Fibroblast of skin of scalp (primary cell): ENCODE measurements at regions not wholly inside any gene's neighbourhood (a gene's known extent, or its start where the extent isn't known, plus 50 kb on each side); places are given as distances from the start of the nearest gene placed in this dataset.
"Not testable (repeated sequence)": the region's sequence is repeated elsewhere in the genome, so short reads cannot be mapped to it uniquely, and the experiment has no call there.

Source experiments
- DNase-seq: peaks from one replicate; pipeline ENCODE4 v3.0.0-alpha.2; 2013

DNA sequence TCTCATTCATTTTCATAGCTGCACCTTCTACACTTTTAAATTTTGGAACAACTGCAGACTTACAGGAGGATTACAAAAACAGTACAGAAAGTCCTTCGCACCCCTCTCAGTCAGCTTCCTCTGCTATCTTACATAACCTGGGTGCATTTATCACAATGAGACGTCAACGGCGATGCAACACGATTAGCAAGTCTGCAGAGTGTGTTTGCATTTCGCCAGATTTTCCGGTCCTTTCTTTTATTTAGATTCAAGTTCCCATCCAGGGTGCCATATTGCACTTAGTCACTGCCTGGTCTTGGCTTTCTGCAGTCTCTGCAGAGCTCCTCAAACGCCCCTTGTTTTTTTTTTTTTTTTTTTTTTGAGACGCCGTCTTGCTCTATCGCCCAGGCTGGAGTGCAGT, 85.9 kb downstream of the ASMT start:
- no peak for DNase-seq

DNA sequence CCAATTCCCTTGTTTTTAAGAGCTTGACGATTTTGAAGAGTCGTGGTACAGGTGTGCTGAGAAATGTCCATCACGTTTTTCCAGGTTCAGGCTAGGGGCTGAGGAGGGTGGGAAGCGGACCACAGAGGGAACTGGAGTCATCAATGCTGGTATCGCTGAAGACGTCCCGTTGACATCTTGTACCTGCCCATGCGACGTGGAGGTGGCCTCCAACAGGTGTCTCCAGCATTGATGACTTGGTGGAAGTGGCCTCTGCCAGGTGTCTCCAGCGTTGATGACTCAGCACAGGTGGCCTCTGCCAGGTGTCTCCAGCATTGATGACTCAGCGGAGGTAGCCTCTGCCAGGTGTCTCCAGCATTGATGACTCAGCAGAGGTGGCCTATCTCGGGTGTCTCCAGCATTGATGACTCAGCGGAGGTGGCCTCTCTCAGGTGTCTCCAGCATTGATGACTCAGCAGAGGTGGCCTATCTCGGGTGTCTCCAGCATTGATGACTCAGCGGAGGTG, 86.6 kb downstream of the ASMT start:
- not testable (repeated sequence) for DNase-seq

- not testable (repeated sequence) for DNase-seq
These were observed 87.3 kb downstream of the ASMT start for GRCh38 chrX:1702142-1702541.

GRCh38 chrX:1702557-1702956, 87.7 kb downstream of the ASMT start:
- not testable (repeated sequence) for DNase-seq

DNA sequence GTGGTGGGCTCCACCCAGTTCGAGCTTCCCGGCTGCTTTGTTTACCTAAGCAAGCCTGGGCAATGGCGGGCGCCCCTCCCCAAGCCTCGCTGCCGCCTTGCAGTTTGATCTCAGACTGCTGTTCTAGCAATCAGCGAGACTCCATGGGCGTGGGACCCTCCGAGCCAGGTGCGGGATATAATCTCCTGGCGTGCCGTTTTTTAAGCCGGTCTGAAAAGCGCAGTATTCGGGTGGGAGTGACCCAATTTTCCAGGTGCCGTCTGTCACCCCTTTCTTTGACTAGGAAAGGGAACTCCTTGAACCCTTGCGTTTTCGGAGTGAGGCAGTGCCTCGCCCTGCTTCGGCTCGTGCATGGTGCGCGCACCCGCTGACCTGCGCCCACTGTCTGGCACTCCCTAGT, 94.4 kb downstream of the ASMT start:
- not testable (repeated sequence) for DNase-seq

DNA sequence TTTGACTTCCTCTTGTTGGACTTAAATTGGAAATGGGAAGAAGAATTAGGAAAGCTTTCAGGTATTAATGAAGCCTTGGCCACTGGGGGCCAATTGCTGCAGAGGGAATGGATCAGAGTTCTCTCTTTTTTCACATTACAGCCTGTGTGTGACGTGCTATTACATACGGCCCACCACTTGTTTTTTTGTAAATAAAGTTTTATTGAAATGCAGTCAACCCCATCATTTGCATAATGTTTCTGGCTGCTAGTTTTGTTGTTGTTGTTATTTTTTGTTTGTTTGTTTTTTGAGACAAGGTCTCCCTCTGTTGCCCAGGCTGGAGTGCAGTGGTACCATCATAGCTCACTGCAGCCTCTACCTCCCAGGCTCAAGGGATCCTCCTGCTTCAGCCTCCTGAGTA, 98.4 kb downstream of the ASMT start:
- DNase-seq = no peak

DNA sequence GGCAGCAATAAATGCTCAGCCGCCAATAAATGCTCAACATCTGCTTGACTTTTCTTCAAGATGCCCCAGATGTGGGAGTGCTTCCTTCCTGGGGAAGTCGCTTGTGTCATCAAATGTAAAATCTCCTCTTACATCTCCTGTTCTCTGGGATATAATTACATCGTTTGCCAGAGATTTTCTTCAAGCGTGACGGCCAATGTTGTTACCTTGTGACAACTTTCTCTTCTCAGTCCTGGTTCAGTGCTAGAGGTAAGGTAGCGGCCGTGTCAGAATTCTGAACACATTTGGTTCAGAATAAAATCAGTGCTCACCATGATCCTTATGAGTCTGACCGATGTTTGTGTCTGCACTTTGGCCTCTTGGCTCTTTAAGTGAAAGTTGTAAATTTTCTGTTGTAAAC, 102.5 kb downstream of the ASMT start:
- DNase-seq = no peak

- DNase-seq = no peak
These were observed 104.4 kb downstream of the ASMT start for GRCh38 chrX:1719270-1719669.

DNA sequence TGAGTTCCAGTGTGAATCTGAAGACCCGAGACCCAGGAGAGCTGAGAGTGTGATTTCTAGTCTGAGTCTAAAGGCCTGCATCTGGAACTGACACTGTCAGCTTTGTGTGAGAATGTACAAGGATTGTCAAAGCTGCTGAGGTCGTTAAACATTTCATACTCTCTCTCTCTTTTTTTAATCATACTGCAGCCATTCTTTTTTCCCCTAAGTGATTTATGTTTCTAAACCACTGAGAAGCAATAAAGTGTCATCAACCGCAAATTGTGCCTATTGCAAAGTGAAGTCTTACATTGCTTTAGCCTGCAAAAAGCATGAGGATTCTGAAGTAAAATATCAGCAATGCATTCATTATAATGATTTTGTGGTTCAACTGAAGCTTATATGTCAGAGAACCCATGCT, 106.0 kb downstream of the ASMT start:
- DNase-seq = no peak

- no peak for DNase-seq
These were observed 110.6 kb downstream of the ASMT start for GRCh38 chrX:1725472-1725871.

- DNase-seq = peak; percentile 23
These were observed 112.7 kb downstream of the ASMT start for GRCh38 chrX:1727531-1728027.

GRCh38 chrX:1734806-1735205, 119.9 kb downstream of the ASMT start:
- DNase-seq = no peak

DNA sequence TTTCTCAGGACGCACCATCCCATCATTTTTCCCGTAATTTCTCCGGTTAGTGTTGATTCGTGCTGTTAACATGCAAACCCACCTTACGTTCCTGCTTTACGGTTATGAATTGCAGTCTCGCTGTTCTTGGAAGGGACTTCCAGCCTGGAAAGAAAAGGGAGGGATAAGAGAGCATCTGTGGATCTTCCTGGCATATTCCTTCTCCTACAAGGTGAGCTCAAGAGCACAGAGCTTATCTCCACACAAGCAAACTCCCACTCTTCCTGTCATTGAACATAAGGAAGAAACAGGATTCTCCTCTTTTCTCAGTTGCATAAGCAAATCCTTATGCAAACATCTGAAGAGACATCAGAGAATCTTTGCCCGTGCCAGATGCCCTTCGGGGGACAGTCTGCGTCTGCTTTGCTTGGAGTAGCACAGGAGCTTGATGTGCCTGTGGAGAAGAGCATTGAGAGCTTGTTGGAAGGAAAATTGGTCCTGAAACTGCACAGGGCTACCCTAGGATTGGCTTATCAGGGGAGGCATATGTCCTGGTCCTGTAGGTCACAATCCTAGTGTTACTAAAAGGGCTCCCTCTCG, 127.0 kb downstream of the ASMT start:
- DNase-seq = no peak

DNA sequence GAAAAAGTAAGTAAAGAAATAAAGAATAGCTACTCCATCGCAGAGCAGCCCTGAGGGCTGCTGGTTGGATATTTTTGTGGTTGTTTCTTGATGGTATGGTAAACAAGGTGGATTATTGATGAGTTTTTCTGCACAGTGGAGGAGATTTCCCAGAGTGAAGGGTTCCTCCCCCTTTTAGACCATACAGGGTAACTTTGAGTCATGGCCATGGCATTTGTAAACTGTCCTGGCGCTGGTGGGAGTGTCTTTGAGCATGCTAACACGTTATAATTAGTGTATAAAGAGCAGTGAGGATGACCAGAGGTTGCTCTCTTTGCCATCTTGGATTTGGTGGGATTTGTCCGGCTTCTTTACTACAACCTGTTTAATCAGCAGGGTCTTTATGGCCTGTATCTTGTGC, 128.2 kb downstream of the ASMT start:
- no peak for DNase-seq

DNA sequence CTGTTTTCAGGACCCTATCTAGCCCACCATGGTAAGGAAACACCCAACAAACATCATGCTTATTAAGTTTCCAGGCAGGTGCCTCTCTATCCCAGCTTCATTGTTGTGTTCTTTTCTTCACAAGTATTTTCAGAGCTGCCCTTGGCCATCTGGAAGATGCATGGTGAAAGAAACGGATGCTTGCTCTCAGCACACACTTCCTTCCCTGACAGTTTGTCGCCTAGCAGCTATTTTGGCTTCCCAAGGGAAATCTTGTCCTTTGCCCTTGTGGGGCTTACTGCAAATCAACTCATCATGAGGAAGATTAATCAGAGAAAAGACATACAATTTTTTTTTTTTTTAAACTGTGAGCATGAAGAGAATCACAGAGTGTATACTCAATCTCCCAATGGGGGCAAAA, 128.8 kb downstream of the ASMT start:
- no peak for DNase-seq

DNA sequence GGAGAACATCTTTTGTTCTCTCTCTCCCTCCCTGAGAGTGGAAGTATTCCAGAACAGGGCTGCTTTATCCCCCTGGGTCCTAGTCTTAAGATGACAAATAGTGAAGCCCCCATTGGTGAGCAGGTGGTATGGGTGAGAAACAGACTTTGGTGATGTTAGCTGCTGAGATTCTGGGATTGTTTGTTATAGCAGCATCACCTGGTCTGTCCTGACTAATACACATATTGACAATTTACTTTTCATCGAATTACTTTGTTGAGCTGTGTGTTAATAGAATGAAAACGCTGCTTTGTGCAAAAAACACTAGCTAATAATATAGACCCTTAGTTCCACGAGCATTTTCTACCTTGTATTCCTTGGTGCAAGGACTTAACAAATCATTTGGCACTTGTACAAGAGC, 133.5 kb downstream of the ASMT start:
- no peak for DNase-seq

GRCh38 chrX:1749499-1749898, 134.6 kb downstream of the ASMT start:
- DNase-seq = no peak

GRCh38 chrX:1750267-1750666, 135.4 kb downstream of the ASMT start:
- DNase-seq = no peak

GRCh38 chrX:1751781-1752180, 136.9 kb downstream of the ASMT start:
- peak; percentile 9 for DNase-seq

DNA sequence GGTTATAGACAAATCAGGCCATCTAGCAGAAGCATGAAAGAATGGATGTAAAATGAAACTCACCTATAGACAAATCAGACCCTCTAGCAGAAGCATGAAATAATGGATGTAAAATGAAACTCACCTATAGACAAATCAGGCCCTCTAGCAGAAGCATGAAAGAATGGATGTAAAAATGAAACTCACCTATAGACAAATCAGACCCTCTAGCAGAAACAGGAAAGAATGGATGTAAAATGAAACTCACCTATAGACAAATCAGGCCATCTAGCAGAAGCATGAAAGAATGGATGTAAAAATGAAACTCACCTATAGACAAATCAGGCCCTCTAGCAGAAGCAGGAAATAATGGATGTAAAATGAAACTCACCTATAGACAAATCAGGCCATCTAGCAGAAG, 137.9 kb downstream of the ASMT start:
- not testable (repeated sequence) for DNase-seq

DNA sequence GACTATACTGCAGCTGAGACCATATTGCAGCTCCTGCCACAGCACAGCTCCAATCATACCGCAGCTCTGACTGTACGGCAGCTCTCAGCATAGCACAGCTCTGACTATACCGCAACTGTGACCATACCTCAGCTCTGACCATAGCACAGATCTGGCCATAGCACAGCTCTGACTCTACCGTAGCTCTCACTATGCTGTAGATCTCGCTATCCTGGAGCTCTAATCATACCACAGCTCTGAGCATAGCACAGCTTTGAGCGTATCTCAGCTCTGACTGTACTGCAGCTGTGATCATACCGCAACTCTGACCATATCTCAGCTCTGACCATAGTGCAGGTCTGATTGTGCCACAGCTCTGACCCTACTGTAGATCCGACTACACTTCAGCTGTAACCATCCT, 139.2 kb downstream of the ASMT start:
- DNase-seq = peak; percentile 68

GRCh38 chrX:1763294-1763693, 148.4 kb downstream of the ASMT start:
- no peak for DNase-seq

- not testable (repeated sequence) for DNase-seq
These were observed 150.1 kb downstream of the ASMT start for GRCh38 chrX:1764883-1765364.

GRCh38 chrX:1767026-1767425, 152.2 kb downstream of the ASMT start:
- no peak for DNase-seq

GRCh38 chrX:1778817-1779216, 164.0 kb downstream of the ASMT start:
- DNase-seq = no peak
